CD4-positive, alpha-beta T cell treated with Interleukin-1 beta for 1 hour (primary cell): ENCODE measurements at regions not wholly inside any gene's neighbourhood (a gene's known extent, or its start where the extent isn't known, plus 50 kb on each side); places are given as distances from the start of the nearest gene placed in this dataset.
"Not testable (repeated sequence)": the region's sequence is repeated elsewhere in the genome, so short reads cannot be mapped to it uniquely, and the experiment has no call there.

Experiments used
- DNase-seq, 2 donors: peaks; one replicate each; pipeline ENCODE4 v3.0.0-alpha.2; 2020 to 2022

DNA sequence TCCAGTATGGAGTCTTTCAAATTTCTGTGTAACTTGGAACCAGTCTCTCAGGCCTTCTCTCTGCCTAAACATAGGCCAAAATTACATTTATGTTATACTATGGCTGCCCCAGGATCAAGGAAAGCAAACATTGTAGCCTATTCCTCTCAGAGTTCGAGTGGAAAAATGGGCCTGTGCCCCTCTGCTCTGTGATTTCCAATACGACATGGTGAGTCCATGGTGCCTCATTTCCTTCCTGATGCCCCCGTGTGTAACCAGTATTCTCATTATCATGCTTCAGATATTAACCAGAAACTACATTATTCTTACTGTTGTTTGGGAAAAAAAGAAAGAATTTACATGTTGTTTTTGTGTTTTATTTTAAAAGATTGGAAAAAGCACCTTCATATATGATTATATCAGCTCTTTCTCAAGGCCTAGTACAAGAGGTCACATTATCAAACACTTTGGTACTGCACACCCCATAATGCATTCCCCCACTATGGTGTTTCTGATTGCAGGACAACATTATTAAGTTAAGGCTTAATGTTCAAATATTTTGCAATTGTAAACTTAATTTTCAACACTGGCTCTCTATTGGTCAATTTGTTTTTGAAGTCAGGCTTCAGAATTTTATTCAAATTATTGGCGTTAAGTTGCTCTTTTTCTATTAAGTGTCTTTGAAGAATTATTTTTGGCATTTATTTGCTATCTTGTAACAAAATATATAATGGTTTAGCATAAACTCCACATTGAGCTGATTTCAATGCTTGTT, 151.8 kb upstream of the SLC27A6 start:
- DNase-seq, result no peak

DNA sequence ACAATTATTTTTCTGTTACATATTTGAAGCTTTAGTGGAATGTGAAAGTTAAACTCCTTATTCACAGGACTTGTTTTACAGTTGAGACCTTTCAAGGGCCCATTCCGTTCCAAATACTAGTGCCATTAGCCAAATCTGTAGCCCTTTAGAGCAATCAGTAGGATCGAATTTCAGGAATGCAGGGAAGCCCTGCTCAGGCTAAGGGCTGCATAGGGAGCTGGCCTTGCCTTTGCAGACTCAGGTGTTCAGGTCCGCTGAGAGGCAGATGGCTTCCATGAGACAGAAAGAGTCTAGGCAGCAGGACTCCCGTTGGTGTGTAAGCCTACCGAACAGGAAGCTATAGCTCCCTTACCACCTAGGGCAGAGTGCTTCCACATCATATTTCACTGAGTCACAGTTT, 150.1 kb upstream of the SLC27A6 start:
- no peak for DNase-seq

DNA sequence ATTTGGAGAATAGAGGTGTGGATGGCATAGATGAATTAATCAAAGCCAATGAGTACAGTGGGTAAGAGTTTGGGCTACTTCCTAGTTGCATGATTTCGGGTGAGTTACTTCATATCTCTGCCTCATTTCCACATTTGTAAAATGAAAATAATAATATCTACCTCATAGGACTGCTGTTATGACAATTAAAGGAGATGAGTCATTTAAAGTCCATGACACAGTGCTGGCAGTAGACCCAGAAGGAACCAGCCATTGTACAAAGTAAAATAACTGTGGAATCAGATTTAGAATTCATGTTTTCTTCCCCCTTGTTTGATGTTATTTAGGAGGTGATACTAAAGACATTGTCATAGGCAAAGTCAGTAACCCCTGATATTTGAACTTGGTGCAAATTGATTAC, 139.5 kb upstream of the SLC27A6 start:
- no peak for DNase-seq

DNA sequence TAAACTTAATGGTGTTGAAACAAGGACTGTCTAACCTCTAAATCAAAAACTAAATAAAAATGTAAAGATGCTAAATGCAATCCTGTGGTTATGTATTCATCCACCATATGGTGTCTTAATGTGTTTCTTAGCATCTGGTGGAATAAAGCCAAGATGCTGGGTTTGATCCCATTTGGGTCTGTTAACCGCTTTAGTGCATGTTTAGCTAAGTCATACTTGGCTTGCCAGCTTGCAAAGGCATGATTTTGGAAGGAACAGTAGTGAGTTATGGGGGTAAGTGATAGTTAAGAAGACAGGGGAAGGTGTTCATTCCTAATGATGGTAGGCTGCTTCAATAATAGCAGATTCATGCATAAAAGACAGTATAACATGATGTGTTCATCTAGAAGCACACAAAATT, 139.0 kb upstream of the SLC27A6 start:
- DNase-seq, result no peak

DNA sequence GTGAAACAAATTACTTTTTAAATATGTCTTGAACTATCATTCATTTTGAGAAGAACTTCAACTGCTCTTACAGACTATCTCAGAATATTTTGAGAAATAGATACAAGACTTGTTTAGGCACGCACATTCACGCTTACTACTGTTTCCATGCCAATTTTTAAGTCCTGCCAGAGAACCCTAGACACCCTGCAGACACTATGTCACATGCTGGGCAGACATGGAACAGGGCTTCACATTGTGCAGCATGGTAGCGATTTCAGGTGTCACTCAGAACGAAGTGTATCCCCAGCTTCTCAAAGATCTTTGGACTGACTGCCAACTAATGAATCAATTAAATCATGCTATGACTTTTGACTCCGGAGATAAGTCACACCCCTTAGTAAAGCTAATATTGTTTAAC, 128.7 kb upstream of the SLC27A6 start:
- no peak for DNase-seq

DNA sequence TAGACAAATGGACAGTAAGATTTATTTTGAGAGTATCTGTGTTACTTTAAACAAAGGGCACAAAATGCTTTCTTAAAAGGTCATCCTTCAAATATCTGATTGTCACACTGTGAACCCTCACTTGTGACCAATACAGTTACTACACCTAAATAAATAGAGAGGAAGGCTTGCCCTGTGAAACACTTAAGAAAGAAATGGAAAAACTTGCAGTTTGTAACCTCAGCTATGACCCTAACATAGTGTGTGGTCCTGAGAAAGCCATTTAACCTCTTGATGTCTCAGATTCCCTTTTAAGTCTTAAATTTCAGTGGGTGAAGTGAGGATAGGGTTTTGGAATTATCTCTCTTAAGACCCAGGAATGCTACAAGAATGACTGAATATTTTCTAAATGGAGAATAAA, 126.7 kb upstream of the SLC27A6 start:
- no peak for DNase-seq

DNA sequence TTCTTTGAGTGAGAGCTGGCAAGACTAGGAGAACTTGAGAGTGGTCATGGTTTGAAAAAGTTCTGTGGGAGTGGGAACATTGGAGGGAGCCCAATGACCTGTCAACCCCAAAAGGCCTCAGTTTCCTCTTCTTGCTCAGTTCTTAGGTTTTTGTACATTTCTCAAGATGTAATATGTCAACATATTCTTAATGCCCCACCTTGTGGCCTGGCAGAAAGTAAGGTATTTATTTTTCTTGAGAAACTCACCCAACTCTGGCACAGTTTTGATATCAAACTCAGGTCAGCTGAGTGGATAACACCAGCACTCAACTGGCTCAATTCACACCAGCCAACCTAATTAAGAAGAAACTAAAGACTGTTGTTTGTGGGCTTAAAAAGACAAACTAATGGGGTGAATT, 123.0 kb upstream of the SLC27A6 start:
- no peak for DNase-seq

DNA sequence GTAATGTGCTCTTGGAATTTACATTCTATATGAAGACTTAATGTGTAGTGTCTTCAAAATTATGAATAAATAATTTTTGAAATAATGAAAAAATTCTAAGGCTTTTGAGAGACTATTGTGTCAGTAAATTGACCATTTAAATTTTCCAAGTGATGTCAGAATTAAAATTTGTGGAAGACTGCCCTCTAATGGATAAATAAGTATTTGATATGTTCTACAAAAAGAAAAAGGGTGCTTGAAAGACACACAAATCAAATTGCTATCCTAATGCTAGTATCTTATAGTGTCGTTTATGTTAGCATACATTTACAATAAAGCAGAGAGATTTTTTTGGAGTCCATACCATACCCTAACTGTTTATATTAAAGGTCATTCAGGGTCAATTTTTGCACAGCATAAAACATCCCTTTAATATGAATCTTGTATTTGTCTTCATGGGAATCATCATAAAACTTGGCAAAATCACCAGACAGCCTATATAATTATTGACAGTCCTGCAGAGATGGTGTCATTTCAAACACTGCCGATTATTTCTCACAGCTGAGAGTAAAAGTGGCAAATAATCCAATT, 120.8 kb upstream of the SLC27A6 start:
- no peak for DNase-seq

DNA sequence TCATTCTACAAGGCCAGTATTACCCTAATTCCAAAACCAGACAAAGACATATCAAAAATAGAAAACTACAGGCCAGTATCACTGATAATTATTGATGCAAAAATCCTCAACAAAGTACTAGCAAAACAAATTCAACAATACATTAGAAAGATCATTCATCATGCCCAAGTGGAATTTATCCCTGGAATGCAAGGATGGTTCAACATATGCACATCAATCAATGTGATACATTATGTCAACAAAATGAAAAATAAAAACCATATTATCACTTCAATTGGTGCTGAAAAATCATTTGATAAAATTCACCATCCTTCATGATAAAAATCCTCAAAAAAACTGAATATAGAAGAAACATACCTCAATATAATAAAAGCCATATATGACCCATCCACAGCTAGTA, 115.2 kb upstream of the SLC27A6 start:
- DNase-seq, result no peak

DNA sequence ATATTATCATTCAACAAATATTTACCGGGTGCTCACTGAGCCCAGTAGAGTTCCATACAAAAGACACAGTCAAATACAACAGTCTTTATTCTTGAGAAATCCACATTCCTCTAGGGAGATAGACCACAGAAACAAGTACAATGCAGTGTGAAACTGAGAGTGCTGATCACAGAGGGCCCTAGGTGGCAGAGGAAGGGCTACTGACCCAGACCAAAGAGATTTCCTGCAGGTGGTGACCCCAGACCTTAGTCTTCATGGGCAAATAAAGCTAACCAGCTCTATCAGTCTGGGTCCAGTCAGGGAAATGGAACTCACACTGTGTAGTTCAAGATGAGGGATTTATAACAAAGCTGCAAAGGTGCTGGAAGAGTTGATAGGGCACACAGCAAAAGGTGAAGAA, 110.4 kb upstream of the SLC27A6 start:
- no peak for DNase-seq

DNA sequence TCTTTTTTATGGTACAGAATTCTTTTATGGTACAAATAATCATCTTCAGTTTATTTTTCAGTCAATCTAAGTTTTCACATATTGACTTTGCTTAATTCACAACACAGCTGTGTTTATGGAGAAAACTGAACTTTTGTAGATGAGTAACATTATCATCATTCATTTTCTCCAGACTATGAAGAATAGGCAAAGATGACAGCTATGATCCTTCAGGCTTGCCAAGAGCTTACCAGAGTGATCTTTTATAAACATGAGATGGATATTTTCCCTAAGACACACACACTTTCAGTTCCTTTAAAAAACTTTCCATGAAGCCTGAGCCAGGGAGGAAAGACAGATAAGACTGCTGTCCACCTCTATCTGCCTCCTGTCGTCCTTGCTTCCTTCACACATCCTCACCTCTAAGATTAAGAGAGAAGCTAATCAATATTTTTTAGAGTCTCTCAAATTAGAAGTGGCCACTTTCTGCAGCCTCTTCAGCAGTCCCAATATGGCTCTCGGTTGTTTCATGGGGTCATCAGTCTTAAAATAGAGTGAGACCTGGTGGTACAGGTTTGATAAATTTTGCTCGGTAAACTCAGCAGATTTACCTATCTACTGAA, 108.1 kb upstream of the SLC27A6 start:
- no peak for DNase-seq

DNA sequence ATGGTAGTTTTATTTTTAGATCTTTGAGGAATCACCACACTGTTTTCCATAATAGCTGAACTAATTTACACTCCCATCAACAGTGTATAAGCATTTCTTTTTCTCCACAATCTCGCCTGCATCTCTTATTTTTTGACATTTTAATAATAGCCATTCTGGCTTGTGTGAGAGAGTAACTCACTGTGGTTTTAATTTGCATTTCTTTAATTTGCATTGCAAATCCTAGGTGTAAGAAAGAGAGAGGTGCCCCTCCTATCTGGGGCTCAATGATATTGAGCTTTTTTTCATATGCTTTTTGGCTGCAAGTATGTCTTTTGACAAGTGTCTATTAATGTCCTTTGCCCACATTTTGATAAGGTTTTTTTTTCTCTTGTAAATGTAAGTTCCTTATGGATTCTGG, 106.3 kb upstream of the SLC27A6 start:
- no peak for DNase-seq

DNA sequence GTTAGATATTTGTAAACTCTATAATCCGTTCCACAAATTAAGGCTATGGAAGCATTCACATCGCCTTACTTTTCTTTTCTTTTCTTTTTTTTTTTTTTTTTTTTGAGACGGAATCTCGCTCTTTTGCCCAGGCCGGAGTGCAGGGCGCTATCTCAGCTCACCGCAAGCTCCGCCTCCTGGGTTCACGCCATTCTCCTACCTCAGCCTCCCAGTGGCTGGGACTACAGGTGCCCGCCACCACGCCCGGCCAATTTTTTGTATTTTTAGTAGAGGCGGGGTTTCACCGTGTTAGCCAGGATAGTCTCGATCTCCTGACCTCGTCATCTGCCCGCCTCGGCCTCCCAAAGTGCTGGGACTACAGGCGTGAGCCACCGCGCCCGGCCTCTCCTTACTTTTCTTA, 104.1 kb upstream of the SLC27A6 start:
- not testable (repeated sequence) for DNase-seq

DNA sequence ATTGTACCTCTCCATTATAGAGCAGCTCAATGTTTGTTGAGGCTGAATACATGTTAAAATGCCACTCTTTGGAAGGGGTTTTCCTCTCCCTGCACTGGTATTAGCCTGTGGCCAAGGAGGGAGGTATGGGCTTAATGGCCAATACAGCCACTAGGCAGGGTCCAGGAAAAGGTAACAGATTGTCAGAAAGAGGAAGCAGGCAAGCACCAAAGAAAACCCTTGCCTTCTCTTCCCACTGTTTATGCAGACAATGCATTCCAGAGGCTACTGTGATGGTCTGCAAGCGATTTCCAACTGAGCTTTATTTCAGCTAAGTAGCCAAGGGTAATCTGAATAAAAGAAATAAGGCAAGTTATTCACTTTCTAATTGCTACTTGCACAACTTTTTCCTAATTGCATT, 95.3 kb upstream of the SLC27A6 start:
- DNase-seq, result no peak

DNA sequence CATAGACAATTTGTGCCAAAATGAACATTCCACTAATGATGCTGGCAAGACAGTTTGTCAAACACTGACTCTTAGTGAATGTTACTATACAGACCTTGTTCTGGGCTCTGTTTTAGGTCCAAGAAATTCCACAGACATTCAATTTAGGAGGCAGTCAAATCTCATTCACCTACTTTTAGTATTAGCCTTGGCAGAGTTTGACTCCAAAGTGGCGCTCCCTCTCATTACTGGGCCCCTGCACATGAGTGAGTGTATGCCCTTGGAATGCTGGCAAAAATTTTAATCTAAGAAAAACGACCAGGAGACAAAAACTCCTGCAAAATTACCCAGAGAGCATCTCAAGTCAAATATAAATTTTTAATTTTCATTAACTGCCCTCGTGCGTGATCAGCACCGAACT, 94.9 kb upstream of the SLC27A6 start:
- no peak for DNase-seq

DNA sequence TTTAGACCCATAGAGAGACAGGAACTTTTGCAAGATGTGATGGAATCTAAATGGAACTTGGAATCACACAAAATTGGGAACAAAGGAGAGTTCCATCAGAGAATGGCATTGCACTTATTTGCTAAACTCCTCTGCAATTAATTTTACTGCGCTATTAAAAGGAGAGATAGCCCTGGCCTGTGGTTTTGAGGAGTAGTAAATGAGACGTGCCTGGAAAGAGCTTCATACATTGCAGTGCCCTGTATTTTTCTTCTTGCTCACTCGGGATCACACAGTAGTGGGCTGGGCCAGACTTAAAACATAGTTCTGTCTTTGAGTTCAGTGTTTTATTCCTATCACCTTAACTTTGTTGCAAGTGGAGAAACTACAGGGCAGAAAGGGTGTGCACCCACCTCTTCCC, 94.4 kb upstream of the SLC27A6 start:
- DNase-seq, result no peak

DNA sequence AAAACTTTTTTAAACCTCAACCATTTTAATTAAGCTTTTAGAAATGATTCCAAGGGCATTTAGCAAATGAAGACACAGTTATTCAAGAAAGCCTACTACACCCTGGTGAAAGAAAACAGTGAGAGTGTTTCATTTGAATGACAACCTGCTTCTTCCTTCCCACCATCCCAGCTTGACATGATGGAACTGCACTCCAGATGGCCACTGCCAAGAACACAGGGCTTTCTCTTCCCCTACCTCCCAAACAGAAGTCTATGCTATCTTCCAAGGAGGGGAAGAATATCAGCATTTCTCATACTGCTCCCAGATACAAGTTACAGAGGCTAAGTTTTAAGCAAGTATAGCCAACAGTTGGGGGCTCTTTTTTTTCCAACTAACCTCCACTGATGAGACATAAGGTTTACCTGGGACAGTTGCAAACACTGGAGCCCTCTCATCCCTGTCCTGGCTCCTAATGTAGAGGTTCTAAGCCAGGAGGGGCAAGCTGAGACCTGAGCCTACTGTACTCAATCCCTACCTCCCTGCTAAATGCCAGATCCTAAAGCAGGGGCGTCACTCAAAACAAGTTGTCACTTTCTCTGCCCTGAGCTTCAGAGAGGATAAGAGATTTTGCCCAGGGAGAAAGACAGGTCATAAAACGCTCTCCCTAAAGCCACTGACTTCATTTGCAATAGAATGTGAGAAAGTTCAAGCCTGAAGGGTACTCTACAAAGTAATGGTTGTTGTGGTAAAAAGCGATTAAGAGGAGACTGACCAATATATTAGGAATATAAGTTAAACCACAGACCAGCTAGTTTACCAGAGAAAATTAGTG, 88.5 kb upstream of the SLC27A6 start:
- no peak for DNase-seq

DNA sequence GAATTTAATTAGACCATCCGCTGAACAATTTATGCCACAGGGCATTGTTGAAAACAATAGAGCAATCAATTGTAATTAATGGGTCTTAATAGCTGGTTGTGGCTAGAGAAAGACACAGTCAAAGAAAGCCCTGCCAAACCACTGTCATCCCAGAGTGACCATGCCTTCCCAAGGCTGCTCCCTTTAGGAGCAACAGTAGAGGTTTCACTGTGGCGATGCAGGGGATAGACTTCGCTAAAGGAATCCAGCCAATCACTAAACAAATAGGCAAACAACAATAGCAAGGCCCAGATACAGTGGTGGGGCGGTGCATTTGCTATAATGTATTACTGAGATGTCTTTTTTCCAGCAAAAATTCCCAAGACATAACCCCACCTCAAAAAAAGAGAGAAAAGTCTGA, 87.8 kb upstream of the SLC27A6 start:
- no peak for DNase-seq

DNA sequence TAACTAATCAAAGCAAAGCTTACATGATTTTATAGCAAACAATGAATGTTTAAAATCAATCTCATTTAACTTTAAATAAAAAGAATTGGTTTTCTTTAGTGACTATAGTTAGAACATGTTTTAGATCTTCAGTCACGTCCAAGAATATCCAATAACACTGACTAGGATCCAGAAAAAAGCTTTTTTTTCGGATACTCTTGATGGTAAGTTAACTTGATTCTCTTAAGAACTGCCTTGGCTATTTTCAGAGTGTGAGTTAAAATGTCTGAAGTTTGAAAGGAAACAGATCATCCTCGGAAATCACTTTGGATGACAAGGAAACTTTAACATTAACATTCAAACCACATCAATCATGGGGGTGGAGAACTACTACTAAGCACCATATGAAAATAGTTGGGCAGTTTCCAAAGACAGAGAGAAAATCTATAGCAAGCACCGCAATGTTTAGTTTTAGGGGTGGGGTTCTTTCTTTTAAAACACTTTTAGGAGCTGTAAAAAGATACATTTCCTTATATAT, 83.7 kb upstream of the SLC27A6 start:
- DNase-seq, result no peak

DNA sequence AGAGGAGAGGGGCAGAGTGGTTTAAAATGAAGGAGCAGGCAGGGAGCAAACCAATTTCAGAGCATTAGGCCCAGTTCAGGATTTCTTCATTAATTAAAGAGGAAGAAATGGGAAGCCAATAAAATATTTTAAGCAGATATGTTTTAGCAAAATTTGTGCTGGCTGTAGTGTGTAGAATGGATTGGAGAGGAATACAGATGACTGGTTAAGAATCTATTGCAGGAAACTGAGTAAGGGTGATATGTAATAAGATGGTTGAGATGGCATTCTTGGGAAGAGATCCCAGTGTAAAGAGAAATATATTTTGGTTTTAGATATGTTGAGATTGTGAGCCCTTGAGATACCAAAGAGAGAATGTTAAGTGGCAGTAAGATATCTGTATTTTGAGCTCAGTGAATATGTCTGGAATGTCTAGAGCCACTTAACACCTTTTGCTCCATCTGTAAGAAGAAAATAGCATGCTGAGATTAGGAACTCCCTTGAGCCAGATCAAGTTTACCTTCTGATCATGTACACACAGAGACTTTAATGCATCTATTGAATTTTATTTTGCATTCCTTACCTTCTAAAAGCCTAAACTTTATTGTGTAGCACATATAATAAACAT, 79.5 kb upstream of the SLC27A6 start:
- DNase-seq, result no peak

DNA sequence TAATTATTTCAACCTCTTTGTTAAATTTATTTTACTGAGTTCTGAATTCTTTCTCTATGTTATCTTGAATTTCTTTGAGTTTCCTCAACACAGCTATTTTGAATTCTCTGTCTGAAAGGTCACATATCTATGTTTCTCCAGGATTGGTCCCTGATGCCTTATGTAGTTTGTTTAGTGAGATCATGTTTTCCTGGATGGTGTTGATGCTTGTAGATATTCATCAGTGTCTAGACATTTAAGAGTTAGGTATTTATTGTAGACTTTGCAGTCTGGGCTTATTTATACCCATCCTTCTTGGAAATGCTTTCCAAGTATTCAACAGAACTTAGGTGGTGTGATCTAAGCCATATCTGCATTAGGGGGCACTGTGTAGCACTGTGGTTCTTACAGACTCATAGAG, 70.2 kb upstream of the SLC27A6 start:
- DNase-seq, result no peak

DNA sequence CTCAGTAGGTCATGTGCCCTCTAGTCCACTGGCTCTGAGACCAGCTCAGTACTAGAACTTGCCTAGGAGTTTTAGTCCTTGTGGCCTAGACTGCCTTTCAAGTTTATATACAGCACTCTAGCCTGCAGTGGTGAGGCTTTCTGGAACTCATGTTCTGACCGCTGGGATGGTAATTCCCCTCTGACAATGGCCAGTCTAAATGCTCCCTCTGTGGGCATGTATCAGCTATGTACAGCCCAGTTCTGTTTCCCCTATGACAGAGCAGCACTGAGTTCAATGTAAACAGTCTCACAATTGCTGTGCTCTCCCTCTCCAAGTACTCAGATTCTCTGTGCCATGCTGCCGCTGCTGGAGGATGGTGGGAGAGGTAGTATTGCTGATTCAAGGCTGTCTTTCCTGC, 68.6 kb upstream of the SLC27A6 start:
- no peak for DNase-seq

DNA sequence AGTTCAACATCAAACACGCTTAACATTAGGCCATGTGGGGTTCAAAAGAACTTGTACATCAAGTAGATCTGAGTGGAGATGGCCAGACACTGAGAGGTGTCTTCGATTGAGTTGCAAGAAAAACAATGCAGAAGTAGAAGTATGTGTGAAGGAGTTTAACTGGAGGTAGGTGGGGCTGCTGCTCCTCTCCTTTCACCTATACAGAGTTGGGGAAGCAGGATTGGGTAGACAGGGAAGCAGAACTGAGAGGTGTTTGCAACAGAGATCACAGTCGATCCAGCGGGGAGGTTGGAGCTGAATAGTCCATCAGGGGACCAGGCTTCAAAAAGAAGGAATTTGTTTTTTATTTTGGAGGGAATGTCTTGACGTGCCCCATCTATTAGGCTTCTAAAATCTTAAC, 61.7 kb upstream of the SLC27A6 start:
- no peak for DNase-seq
